ENCODE measurements at regions not wholly inside any gene's neighbourhood (a gene's known extent, or its start where the extent isn't known, plus 50 kb on each side); places are given as distances from the start of the nearest gene placed in this dataset.

GRCh38 chr1:239868058-239868832 is 223.4 kb upstream of the FMN2 start:
- TF ChIP-seq CTCF (conservative IDR thresholded peaks at IDR 0.05; ENCODE audit: low read depth, low read length) = no peak
- TF ChIP-seq EZH2 (IDR thresholded peaks at IDR 0.05; ENCODE audit: low read length, unreplicated experiment) = no peak
- TF ChIP-seq EZH2phosphoT487 (IDR thresholded peaks at IDR 0.05; ENCODE audit: borderline replicate concordance, low read length) = no peak

Measured in PC-3 (cell line).